NB4 (cell line): ENCODE measurements at regions not wholly inside any gene's neighbourhood (a gene's known extent, or its start where the extent isn't known, plus 50 kb on each side); places are given as distances from the start of the nearest gene placed in this dataset.

Source experiments
- CTCF ChIP-seq: IDR thresholded peaks from one replicate; pipeline ENCODE4 v1.5.1; 2012; ENCODE audit warnings: low read depth, low read length
- MAX ChIP-seq: IDR thresholded peaks from 2 replicates; pipeline ENCODE4 v1.6.1; 2011; ENCODE audit warnings: low read depth, low read length
- POLR2A ChIP-seq: IDR thresholded peaks from 2 replicates; pipeline ENCODE4 v1.6.1; 2011; ENCODE audit warnings: mild to moderate bottlenecking; ENCODE audit not compliant: insufficient read length; ENCODE audit errors: extremely low read depth

- TF ChIP-seq CTCF: no peak
- TF ChIP-seq POLR2A: no peak
- no peak for TF ChIP-seq MAX
These were observed 175.5 kb downstream of the KATNIP start for GRCh38 chr16:27725236-27726000.
